BJ (cell line): ENCODE measurements at regions not wholly inside any gene's neighbourhood (a gene's known extent, or its start where the extent isn't known, plus 50 kb on each side); places are given as distances from the start of the nearest gene placed in this dataset.

Source experiments
- CTCF ChIA-PET: fragments of 350-600 bp; formaldehyde crosslinking; extraction: SDS; loops from one replicate; lab custom pipeline; 2021; ENCODE audit warnings: antibody characterized with exemption, inconsistent platforms; lab: Yijun Ruan, JAX
- POLR2A ChIA-PET: fragments of 300-600 bp; sonication (Branson Sonifier 250); formaldehyde crosslinking; extraction: SDS; loops from one replicate; lab custom pipeline; 2021; ENCODE audit warnings: antibody characterized with exemption; lab: Charles Lee
- DNase-seq: peaks from one replicate; pipeline ENCODE4 v3.0.0-alpha.2; 2011; ENCODE audit warnings: low read depth
- H3K27me3 ChIP-seq: 2 replicates; pipeline ENCODE4 v1.6.0; 2011; ENCODE audit warnings: low read length; ENCODE audit not compliant: control insufficient read depth, insufficient read depth
- H3K36me3 ChIP-seq: 2 replicates; pipeline ENCODE4 v1.5.1; 2011; ENCODE audit warnings: low read length; ENCODE audit not compliant: control insufficient read depth, insufficient read depth
- H3K4me3 ChIP-seq: 2 replicates; pipeline ENCODE4 v1.5.1; 2011; ENCODE audit warnings: low read depth, mild to moderate bottlenecking, control low read depth, low read length
- TF ChIP-seq, protein P1 (sequence below): IDR thresholded peaks from 2 replicates; pipeline ENCODE4 v1.5.1; 2011; ENCODE audit warnings: low read depth, mild to moderate bottlenecking, control low read depth, inconsistent platforms, low read length, moderate library complexity; ENCODE audit not compliant: insufficient read depth

DNA sequence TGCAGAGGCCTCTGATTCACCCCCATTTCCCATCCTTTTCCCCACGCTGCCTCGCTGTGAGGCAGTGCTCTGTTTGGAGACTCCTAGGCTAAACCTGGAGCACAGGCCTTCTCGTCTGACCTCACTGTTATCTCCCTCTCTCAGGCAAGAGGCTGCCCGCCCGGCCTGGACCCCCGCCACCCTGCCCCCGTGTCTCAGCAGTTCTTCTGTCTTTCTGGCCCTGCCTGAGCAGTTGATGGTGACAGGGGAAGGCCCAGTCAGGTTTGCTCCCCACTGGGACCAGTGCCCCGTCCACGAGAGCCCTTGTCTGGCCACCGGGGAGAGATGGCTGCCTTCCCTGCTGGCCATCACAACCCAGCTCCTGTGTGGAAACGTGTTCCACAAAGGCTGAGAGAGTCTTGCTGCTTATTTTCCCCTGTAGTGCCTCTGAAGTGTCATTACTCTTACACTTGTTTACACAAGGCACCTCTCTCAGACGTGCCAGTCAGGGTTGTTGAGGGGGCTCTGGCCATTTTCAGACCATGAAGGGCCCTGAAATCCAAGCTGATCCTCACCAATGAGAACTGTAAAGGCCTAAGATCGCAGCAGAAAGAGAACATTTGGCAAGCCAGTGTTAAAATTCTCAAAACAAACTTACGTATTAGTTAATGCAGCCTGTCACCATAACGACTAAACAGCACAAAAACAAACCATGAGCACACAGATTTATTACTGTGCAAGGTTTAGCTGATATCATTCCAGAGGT is 210.9 kb downstream of the NDUFA10 start:
- Histone ChIP-seq H3K36me3 (no peaks in the 10 kb centered on the region), H3K27me3 (no peaks in the 10 kb centered on the region), H3K4me3 (no peak overlapping the region)
- ChIA-PET CTCF (interaction anchor here (0.8 kb wide), 1 partner anchor 10 kb away, joined by 3 read pairs; no protein-coding TSS in a partner anchor), POLR2A (no interaction called here)
- no peak for DNase-seq
- TF ChIP-seq, protein P1, sequence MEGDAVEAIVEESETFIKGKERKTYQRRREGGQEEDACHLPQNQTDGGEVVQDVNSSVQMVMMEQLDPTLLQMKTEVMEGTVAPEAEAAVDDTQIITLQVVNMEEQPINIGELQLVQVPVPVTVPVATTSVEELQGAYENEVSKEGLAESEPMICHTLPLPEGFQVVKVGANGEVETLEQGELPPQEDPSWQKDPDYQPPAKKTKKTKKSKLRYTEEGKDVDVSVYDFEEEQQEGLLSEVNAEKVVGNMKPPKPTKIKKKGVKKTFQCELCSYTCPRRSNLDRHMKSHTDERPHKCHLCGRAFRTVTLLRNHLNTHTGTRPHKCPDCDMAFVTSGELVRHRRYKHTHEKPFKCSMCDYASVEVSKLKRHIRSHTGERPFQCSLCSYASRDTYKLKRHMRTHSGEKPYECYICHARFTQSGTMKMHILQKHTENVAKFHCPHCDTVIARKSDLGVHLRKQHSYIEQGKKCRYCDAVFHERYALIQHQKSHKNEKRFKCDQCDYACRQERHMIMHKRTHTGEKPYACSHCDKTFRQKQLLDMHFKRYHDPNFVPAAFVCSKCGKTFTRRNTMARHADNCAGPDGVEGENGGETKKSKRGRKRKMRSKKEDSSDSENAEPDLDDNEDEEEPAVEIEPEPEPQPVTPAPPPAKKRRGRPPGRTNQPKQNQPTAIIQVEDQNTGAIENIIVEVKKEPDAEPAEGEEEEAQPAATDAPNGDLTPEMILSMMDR: no peak

DNA sequence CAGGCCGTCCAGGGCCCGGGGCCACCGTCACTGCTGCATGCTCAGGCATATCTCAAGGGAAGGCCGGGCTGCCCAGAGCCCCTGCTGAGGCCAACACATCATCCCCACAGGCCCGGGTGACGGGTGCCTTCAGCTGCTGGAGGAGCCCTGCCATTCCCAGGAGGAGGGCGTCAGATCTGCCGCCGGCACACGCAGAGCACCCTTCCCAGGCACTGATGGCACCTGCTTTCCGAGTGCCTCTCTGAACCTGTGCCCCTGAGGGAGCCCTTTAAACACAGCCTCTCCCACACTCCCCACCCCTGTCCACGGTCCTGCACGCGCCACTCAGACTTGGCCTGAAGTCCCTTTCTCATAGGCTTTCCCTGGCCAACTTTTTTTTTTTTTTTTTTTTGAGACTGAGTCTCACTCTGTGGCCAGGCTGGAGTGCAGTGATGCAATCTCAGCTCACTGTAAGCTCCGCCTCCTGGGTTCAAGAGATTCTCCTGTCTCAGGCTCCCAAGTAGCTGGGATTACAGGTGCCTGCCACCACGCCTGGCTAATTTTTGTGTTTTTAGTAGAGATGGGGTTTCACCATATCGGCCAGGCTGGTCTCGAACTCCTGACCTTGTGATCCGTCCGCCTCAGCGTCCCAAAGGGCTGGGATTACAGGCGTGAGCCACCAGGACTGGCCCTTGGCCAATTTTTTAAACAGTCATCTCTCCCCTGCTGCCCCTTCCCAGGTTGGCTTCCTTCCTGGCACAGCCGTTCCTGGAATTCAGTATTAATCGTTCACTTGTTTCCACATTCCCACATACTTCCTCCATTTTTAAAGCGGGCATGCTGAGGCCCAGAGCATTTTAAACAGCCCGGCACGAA is 211.7 kb downstream of the NDUFA10 start:
- CTCF ChIA-PET: no interaction called here
- DNase-seq: no peak
- POLR2A ChIA-PET: no interaction called here
- H3K4me3 ChIP-seq: no peak overlapping the region
- no peaks in the 10 kb centered on the region for H3K27me3 ChIP-seq
- no peaks in the 10 kb centered on the region for H3K36me3 ChIP-seq
- TF ChIP-seq, protein P1: no peak

DNA sequence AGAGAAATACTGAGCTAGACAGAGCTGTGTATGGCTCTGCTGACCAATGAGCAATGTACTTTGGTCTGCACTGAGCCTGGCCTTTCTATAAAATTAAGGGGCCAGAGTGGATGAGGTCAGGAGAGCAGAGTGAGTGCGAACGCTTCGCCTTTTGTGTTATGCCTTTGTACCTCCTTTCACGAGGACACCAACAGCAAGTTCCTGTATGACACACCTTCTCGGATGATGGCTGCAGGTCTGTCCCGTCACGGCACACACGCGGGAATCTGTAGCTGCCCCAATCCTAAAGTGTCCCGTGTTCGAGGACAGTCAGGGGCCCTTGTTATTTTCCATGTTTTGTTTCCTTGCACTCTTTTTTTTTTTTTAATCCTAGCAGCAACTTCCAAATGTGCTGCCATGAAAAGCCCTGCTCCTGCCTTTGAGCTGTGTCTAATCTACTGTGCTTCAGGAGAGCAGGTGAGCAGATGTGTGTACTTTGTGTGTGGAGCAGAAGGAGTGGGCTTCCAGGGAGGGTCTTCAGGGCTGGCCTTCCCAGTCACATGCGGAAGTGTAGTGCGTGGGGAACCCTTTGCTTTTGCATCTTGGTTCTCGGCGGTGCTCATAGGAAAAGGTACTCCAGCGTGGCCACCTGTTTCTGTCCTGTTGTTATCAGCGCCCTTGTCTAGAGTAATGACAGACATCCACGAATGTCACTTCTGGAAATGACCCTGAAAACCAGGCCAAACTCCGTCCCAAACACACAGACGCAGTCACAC is 213.2 kb downstream of the NDUFA10 start:
- Histone ChIP-seq H3K4me3 (no peak overlapping the region), H3K36me3 (no peaks in the 10 kb centered on the region), H3K27me3 (no peaks in the 10 kb centered on the region)
- DNase-seq: no peak
- ChIA-PET CTCF (no interaction called here), POLR2A (no interaction called here)
- TF ChIP-seq, protein P1: no peak

DNA sequence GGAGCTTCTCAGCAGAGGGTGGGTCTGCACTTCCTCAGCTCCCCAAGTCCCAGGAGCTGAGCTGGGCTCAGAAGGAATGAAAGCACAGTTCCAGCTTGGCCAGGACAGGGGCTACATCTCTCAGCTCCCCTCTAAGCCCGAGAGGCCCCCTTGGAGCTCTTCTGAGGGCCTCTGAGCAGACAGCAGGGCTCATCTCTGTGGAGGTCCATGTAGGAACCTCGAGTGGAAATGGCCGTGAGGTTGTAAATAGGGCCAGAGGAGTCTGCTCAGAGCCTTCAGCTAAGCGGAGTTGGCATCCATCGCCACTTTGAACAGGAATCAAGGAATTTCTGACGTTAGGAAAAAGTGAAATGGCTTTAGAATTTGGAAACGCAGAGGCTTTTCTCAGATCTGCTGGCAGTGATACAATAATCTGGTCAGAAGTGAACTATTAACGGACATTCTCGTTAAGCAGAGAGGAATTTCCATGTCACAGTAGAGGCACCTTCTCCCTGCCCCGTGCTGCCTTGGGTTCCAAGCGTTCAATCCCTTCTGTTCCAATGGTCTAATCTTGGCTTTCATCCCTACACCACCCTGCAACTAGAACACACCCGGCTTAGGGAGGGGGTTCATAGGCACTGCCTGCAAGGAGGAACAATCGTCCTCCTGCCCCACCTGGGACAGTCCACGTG is 213.9 kb downstream of the NDUFA10 start:
- DNase-seq: no peak
- TF ChIP-seq, protein P1: no peak
- Histone ChIP-seq H3K36me3 (no peaks in the 10 kb centered on the region), H3K4me3 (no peak overlapping the region), H3K27me3 (no peaks in the 10 kb centered on the region)
- CTCF ChIA-PET: no interaction called here
- POLR2A ChIA-PET: no interaction called here
